GM20431 (cell line): ENCODE measurements at regions not wholly inside any gene's neighbourhood (a gene's known extent, or its start where the extent isn't known, plus 50 kb on each side); places are given as distances from the start of the nearest gene placed in this dataset.

Experiments
- in situ Hi-C: fragments of 300-500 bp; cut with MseI, MboI; formaldehyde crosslinking; loops from one replicate; pipeline ENCODE4 v1.15.0; 2020; ENCODE audit warnings: low sequenced_read_pairs; ENCODE audit not compliant: unreplicated experiment

DNA sequence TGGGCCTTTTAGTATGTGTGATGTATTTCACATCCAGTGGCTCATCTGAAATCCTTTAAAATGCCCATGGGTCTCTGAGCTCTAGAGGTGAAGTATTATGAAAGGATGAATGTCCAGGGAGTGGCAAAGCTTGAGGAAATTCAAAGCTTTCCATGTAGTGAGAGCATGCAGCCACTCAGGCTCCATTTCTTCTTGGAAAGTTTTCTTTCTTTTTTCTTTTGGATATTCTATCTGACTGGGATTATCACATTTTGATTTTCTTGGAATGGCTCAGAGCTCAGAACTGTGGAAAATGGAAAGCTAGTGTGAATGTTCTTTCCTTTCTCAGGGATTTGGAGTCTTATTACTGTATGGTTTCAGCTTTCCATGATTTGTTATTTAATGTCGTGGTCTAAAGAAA lies 397.4 kb downstream of the CD109 start:
- in situ Hi-C loops, result loop anchor here (25.0 kb wide), 1 partner anchor 1119 kb away; the partner anchor contains the start of gene COL12A1

DNA sequence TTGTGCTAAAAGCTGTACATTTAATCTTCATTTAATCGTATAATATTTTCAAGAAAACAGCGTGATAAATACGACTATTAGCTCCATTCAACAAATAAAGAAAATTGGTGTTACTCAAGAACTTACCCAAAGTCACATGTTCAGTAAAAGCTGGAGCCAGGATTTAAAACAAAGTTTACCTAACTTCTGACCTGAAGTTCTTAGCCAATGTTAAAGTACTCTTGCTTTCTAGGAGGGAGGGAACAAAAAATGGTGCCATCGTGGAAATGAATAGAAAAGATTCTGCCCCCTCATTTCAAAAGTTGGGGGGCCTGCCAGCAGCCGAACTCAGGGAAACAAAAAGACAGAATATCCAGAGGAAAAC lies 395.8 kb downstream of the CD109 start:
- in situ Hi-C loops, result loop anchor here (25.0 kb wide), 1 partner anchor 1121 kb away; the partner anchor contains the start of gene COL12A1

GRCh38 chr6:74091136-74091793 lies 395.3 kb downstream of the CD109 start:
- in situ Hi-C loops, result loop anchor here (25.0 kb wide), 1 partner anchor 1121 kb away; the partner anchor contains the start of gene COL12A1

DNA sequence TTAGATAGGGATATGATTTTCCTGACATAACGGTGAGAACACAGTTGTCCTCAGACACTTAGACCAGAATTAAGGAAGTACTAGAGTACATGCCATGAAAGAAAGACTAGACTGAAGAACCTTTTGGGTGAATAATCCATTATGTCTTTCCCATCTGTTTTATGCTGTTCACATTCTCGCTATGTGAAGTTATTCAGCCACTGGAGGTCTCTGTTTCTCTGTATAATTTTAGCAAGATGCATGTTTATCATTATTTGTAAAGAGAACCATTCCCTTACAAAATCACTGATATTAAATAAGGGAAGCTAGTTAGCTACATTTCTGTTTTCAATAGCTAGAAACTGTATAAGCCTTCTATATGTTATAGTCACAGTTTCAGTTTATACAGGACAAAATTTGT lies 391.9 kb downstream of the CD109 start:
- in situ Hi-C loops, result loop anchor here (25.0 kb wide), 1 partner anchor 1124 kb away; the partner anchor contains the start of gene COL12A1

DNA sequence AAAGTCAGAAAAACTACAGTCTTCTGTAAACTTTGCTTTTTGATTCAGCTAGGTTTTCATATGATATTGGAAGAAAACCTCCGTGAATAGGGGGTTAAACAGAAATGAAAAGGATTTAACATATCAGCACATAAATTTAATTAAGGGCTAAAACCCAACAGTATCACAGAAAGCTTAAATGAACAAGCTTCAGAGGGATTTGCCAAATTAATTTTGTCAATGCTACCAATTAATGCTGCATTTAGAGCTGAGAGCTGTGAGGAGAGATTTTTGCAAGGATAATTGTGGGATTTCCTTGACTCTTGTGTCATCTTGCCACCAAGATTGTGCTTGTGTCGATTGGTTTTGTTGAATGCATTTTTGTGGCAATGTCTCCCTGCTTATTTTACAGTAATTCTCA lies 379.9 kb downstream of the CD109 start:
- in situ Hi-C loops, result loop anchor here (25.0 kb wide), 1 partner anchor 1136 kb away; the partner anchor contains the start of gene COL12A1

DNA sequence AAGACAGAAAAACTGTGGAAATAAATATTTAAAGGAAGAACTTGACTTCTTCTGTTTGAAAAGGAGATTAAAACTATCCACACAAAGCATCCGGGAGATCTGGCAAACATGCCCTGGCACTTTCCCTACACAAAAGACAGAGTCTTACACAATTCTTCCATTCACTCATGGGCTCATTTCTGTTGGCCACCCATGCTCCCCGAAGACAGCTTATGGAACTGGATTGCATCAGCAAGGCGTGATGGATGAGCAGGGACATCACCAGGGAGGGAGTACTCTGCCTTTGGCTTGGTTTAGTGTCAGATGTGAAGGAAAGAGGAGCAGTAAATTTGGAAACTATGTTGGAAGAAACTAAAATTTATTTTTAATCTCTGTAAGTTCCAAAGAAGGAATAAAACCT lies 379.3 kb downstream of the CD109 start:
- in situ Hi-C loops, result loop anchor here (25.0 kb wide), 1 partner anchor 1137 kb away; the partner anchor contains the start of gene COL12A1

- in situ Hi-C loops, result loop anchor here (25.0 kb wide), 1 partner anchor 1138 kb away; the partner anchor contains the start of gene COL12A1
These were observed 378.6 kb downstream of the CD109 start for GRCh38 chr6:74074645-74075044.

DNA sequence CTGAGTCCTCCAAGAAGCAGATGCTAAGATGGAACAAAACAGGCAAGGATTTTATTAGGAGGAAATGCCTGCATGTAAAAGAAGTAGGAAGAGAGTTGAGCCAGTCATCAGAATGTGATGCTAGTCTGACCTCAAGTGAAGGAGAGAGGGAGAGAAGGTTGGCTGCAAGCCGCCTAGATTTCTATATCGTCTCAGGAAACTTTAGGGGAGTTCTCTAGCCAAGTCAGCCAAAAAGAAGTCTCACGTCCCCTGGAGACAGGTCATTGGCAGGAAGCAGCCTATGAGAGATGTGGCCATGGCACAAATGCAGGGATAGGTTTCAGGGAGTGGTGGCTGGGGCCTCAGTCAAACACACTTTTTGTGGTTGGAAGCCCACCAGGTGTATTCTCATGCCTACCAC lies 378.0 kb downstream of the CD109 start:
- in situ Hi-C loops, result no loop called here

DNA sequence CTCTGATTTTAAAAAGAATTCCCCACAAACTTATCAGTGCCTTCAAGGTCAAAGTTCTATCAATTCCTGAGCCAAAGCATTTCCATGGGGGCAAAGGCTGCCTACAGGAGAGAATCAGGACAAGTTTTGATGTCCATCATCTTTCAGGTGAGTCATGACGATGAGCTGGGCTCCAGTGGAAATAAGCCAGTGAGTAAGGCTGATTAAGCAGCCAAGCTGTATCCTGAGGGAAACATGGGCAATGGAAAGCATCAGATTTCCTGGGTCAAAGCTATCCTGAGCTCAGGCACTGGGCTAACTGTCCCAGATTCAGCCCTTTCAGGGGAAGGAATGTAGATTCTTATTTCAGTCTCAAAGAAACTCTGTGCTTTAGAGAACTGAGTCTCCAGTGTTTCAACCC lies 377.4 kb downstream of the CD109 start:
- in situ Hi-C loops, result no loop called here

DNA sequence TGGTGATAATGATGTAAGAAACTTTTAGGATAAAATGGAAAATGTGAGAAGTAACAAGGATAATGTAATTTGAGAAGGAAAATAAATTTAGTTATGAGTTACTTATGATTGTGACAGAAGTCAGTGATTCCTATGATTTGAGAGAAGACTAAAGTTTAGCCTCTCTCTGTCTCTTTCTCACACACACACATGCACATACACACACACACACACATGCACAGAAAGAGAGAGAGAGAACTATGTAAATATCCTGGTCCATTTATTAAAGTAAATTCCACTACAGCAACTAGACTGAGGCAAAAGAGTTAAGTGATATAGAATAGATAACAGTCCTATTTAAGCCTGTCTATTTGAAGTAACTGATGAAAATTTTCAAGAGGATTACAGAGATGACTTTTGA lies 375.2 kb downstream of the CD109 start:
- in situ Hi-C loops, result no loop called here

GRCh38 chr6:74070711-74071110 lies 374.7 kb downstream of the CD109 start:
- in situ Hi-C loops, result no loop called here

GRCh38 chr6:74070091-74070490 lies 374.1 kb downstream of the CD109 start:
- in situ Hi-C loops, result no loop called here

- in situ Hi-C loops, result no loop called here
These were observed 373.1 kb downstream of the CD109 start for GRCh38 chr6:74069089-74069581.

- in situ Hi-C loops, result no loop called here
These were observed 370.3 kb downstream of the CD109 start for GRCh38 chr6:74066168-74066871.

- in situ Hi-C loops, result no loop called here
These were observed 369.7 kb downstream of the CD109 start for GRCh38 chr6:74065705-74066104.

DNA sequence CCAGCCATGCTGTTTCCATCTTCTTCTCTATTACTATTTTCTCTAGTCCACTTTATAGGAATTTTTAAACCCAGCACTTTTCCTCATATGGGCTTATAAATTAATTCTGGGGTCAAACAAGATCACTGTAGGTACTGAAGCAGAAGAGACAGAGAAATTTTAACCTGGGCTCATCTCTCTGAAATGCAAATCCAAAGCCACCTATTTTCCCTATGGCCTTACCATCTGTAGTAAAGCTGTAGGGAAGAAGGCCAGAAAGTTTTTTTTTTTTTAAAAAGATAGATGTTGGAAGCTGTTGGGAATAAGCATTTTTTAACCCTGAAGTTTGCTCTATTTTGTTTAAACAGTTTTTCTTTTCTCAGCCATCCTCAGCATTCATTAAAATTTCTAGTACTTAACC lies 367.4 kb downstream of the CD109 start:
- in situ Hi-C loops, result no loop called here

DNA sequence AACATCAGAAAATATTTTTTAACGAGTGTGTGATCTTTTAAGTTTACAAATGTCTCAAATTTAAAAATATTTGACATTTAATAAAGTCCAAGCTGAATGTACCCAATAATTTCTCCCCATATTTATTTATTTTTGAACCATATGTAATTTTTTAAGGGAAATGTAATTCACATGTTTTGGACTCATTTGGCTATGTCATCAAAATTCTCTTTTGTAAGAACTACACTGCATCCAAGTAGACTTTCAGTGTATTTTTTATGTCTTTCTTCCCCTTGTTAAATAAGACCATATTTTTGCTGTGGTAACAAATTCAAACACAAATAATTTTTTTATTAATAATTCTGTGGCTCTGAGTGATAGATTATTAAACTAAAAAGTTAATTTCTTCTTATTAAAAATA lies 365.2 kb downstream of the CD109 start:
- in situ Hi-C loops, result no loop called here

DNA sequence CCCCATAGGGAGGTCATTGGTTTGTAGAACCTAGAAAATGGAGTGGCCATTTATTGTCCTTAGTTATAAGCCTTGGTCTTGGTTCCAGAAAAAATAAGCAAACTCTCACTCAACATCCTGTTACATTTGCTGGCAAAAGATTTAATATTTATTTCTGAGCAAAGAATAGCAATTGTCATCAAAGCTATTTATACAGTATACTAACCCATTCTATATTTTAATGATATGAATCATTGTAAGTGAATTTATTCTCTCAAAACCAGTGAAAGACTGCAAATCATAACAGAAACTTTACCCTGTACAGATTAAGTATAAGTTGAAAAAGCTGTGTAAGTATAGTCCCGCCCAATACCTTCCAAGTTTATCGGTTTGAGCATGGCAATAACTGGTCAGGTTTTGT lies 364.4 kb downstream of the CD109 start:
- in situ Hi-C loops, result no loop called here

- in situ Hi-C loops, result no loop called here
These were observed 362.6 kb downstream of the CD109 start for GRCh38 chr6:74058606-74059005.

DNA sequence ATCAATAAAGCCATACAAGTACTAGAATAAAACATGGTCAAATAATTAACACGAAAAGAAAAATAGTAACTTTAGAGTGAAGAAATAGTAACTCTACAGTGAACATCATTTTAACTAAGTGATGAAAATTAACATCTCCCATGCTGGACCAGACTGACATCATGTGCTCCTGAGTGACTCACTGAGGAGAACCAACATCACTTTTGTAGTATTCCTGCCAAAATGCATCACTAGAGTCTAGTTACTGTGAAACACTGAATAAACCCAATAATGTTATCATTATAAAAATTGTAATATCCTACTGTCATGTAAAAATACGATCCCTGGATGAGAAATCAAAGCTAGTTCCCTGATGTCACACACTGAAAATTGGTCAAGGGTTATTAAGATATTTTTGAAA lies 361.3 kb downstream of the CD109 start:
- in situ Hi-C loops, result no loop called here

DNA sequence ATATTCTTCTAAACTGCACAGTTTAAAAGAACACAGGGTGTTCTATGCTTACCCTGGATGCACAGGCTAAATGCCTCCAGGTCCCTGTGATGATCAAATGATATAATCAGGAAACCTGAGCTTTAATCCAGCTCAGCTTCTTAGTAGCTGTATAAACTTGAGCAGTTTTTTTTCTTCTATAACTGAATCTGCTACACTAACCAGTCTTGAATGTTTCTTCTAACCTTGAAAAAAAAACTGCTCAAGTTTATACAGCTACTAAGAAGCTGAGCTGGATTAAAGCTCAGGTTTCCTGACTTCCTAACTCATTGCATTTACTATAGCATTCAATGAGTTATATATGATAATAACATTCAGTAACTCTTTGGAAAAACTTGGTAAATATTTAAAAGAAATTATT lies 358.2 kb downstream of the CD109 start:
- in situ Hi-C loops, result no loop called here
